Esophagus muscularis mucosa (tissue), 3 donors: ENCODE measurements at regions not wholly inside any gene's neighbourhood (a gene's known extent, or its start where the extent isn't known, plus 50 kb on each side); places are given as distances from the start of the nearest gene placed in this dataset.

ENCODE experiments used
- EP300 ChIP-seq: sonication (generic); formaldehyde crosslinking; IDR thresholded peaks from one replicate; pipeline ENCODE4 v1.6.1; 2017; ENCODE audit warnings: antibody characterized with exemption
- TF ChIP-seq, protein P1 (sequence below), 3 experiments: fragments of 200-600 bp in 2 of 3; fragments of 450-650 bp in 1 of 3; sonication (generic) in 2 of 3; IDR thresholded peaks; one replicate each; pipeline ENCODE4 v1.5.1; 2017 to 2019; ENCODE audit warnings: antibody characterized with exemption in 3 of 3, mild to moderate bottlenecking in 2 of 3, moderate library complexity in 1 of 3

DNA sequence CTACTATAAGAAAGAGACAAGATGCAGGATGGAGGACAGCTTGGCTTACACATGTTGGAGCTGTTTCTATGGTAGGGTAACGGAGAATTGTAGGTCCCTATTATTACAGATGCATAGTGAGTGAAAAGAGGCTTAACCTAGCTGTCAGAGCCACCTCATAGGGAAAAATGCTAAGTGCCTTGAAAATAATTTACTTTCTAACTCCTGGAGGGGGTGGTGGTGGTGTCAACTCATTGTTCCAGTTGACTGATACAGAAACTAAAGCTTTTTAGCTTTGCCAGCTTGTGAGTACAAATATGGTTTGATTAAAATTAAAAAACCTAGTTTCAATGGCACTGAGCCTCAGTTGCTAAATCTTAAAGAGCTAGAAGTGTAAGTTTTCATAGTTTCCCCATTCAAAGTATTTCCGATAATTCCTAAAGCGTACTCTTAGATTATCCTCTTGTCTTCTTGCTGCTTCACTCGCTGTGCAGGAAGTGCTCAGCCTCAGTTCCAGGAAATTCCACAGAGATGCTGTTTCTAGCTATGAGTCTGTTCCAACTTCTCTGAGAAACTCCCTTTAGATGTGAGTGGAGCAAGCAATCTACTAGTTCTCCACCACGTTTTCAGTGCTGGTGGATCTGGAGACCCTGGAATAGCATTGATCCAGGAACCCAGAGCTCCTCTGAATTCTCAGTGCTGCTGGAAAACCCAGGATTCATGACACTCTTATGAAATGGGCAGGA lies 265.2 kb downstream of the DMAC1 start:
- TF ChIP-seq, protein P1, sequence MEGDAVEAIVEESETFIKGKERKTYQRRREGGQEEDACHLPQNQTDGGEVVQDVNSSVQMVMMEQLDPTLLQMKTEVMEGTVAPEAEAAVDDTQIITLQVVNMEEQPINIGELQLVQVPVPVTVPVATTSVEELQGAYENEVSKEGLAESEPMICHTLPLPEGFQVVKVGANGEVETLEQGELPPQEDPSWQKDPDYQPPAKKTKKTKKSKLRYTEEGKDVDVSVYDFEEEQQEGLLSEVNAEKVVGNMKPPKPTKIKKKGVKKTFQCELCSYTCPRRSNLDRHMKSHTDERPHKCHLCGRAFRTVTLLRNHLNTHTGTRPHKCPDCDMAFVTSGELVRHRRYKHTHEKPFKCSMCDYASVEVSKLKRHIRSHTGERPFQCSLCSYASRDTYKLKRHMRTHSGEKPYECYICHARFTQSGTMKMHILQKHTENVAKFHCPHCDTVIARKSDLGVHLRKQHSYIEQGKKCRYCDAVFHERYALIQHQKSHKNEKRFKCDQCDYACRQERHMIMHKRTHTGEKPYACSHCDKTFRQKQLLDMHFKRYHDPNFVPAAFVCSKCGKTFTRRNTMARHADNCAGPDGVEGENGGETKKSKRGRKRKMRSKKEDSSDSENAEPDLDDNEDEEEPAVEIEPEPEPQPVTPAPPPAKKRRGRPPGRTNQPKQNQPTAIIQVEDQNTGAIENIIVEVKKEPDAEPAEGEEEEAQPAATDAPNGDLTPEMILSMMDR (IDR thresholded peaks at IDR 0.05): no peak
- TF ChIP-seq EP300: no peak
